GM12891 (cell line): ENCODE measurements at regions not wholly inside any gene's neighbourhood (a gene's known extent, or its start where the extent isn't known, plus 50 kb on each side); places are given as distances from the start of the nearest gene placed in this dataset.

Experiments used
- PAX5 ChIP-seq: IDR thresholded peaks from 2 replicates; pipeline ENCODE4 v1.6.1; 2011; ENCODE audit warnings: low read length, moderate library complexity, mild to moderate bottlenecking; ENCODE audit not compliant: insufficient read depth, severe bottlenecking
- POLR2A ChIP-seq: IDR thresholded peaks from 2 replicates; pipeline ENCODE4 v1.6.1; 2011; ENCODE audit warnings: low read depth, low read length, control low read depth
- POLR2AphosphoS5 ChIP-seq: IDR thresholded peaks from 2 replicates; pipeline ENCODE4 v1.6.1; 2011; ENCODE audit warnings: low read depth, low read length, control low read depth
- POU2F2 ChIP-seq: IDR thresholded peaks from 2 replicates; pipeline ENCODE4 v1.6.1; 2011; ENCODE audit warnings: low read depth, mild to moderate bottlenecking, control low read depth, low read length, moderate library complexity
- SPI1 ChIP-seq: IDR thresholded peaks from 2 replicates; pipeline ENCODE4 v1.6.1; 2011; ENCODE audit warnings: low read depth, low read length, control low read depth
- TAF1 ChIP-seq: IDR thresholded peaks from 2 replicates; pipeline ENCODE4 v1.6.1; 2011; ENCODE audit warnings: low read depth, low read length, control low read depth

GRCh38 chr2:133723133-133723532, 154.9 kb upstream of the NCKAP5 start:
- no peak for TF ChIP-seq POLR2A
- TF ChIP-seq POLR2AphosphoS5 = no peak
- no peak for TF ChIP-seq SPI1
- TF ChIP-seq PAX5 = no peak
- TF ChIP-seq TAF1 = no peak
- no peak for TF ChIP-seq POU2F2
